Body of pancreas (tissue), 4 donors: ENCODE measurements at regions not wholly inside any gene's neighbourhood (a gene's known extent, or its start where the extent isn't known, plus 50 kb on each side); places are given as distances from the start of the nearest gene placed in this dataset.
"Not testable (repeated sequence)": the region's sequence is repeated elsewhere in the genome, so short reads cannot be mapped to it uniquely, and the experiment has no call there.

Source experiments
- ATAC-seq: fragments of 150-250 bp; one replicate; pipeline ENCODE4 v1.9.1; 2016
- DNase-seq, 4 donors: peaks; one replicate each; pipeline ENCODE4 v3.0.0-alpha.2; 2019
- H3K27ac ChIP-seq, 4 donors: fragments of 200-600 bp; sonication (generic); 1 replicate in 3 of 4; 2 replicates in 1 of 4; pipeline versions ENCODE4 v1.5.1 to v1.6.1; 2016 to 2019; ENCODE audit warnings: mild to moderate bottlenecking in 1 of 4, mixed read lengths in 1 of 4, moderate library complexity in 1 of 4
- H3K27me3 ChIP-seq, 2 donors: fragments of 200-600 bp; sonication (generic); one replicate each; pipeline ENCODE4 v1.6.0; 2016; ENCODE audit warnings: mild to moderate bottlenecking in 1 of 2
- H3K36me3 ChIP-seq, 2 donors: fragments of 200-600 bp; sonication (generic); replicated peaks in 1 of 2; 2 replicates each; pipeline ENCODE4 v1.5.1; 2016; ENCODE audit warnings: low read depth in 2 of 2; ENCODE audit not compliant: insufficient read depth in 1 of 2
- H3K4me1 ChIP-seq: fragments of 200-600 bp; sonication (generic); one replicate; pipeline ENCODE4 v1.6.0; 2016
- H3K4me3 ChIP-seq, 2 donors: fragments of 200-600 bp; sonication (generic); 1 replicate in 1 of 2; 2 replicates in 1 of 2; pipeline ENCODE4 v1.5.1; 2016 to 2019
- H3K9me3 ChIP-seq, 3 donors: fragments of 200-600 bp; sonication (generic); 1 replicate in 2 of 3; 2 replicates in 1 of 3; pipeline ENCODE4 v1.5.1; 2016
- POLR2A ChIP-seq, 3 donors: fragments of 450-650 bp; IDR thresholded peaks; one replicate each; pipeline ENCODE4 v1.6.1; 2016; ENCODE audit warnings: antibody characterized with exemption in 3 of 3, mild to moderate bottlenecking in 2 of 3
- WGBS, 2 donors: methylation state at CpG; one replicate each; pipeline ENCODE4 v1.1.5; 2017; 5-methylcytosine and 5-hydroxymethylcytosine counted together
- intact Hi-C: fragments of 100-400 bp; cut with DNase I; formaldehyde crosslinking; loops from one replicate; pipeline ENCODE4 v1.15.1; 2023
- TF ChIP-seq, protein P1 (sequence below), 7 experiments: fragments of 450-650 bp in 4 of 7; fragments of 200-600 bp in 3 of 7; sonication (generic) in 3 of 7; IDR thresholded peaks; one replicate each; pipeline ENCODE4 v1.5.1; 2016 to 2019; ENCODE audit warnings: antibody characterized with exemption in 7 of 7

GRCh38 chrX:41009850-41010846 is 75.1 kb upstream of the USP9X start:
- 6 to 12% methylated on average over 10 to 25 of the region's 28 CpGs for WGBS, 2 donors
- no peak overlapping the region for H3K4me3 ChIP-seq
- peak overlapping the region; percentile 75 to 91 (median 83) for H3K27ac ChIP-seq
- no peaks in the 10 kb centered on the region for H3K4me1 ChIP-seq
- ATAC-seq = peak; percentile 93
- TF ChIP-seq POLR2A (IDR thresholded peaks at IDR 0.05) = peak; percentile 54 to 85 (median 73)
- TF ChIP-seq, protein P1, sequence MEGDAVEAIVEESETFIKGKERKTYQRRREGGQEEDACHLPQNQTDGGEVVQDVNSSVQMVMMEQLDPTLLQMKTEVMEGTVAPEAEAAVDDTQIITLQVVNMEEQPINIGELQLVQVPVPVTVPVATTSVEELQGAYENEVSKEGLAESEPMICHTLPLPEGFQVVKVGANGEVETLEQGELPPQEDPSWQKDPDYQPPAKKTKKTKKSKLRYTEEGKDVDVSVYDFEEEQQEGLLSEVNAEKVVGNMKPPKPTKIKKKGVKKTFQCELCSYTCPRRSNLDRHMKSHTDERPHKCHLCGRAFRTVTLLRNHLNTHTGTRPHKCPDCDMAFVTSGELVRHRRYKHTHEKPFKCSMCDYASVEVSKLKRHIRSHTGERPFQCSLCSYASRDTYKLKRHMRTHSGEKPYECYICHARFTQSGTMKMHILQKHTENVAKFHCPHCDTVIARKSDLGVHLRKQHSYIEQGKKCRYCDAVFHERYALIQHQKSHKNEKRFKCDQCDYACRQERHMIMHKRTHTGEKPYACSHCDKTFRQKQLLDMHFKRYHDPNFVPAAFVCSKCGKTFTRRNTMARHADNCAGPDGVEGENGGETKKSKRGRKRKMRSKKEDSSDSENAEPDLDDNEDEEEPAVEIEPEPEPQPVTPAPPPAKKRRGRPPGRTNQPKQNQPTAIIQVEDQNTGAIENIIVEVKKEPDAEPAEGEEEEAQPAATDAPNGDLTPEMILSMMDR (IDR thresholded peaks at IDR 0.05) = peak in 4 of 7 experiments; percentile 28 to 41 (median 34)
- intact Hi-C loops = no loop called here
- H3K9me3 ChIP-seq = no peaks in the 10 kb centered on the region
- peak; percentile 84 to 93 (median 88) for DNase-seq
- no peaks in the 10 kb centered on the region for H3K27me3 ChIP-seq
- no peaks in the 10 kb centered on the region for H3K36me3 ChIP-seq

- DNase-seq (no peak), ATAC-seq (no peak)
- Histone ChIP-seq H3K4me3 (no peak overlapping the region), H3K36me3 (no peaks in the 10 kb centered on the region), H3K27ac (no peak overlapping the region), H3K9me3 (no peaks in the 10 kb centered on the region), H3K4me1 (no peaks in the 10 kb centered on the region), H3K27me3 (no peaks in the 10 kb centered on the region)
- WGBS, 2 donors = 85% methylated on average over 5 of the region's 5 CpGs
- no peak for TF ChIP-seq POLR2A (IDR thresholded peaks at IDR 0.05)
- TF ChIP-seq, protein P1 (IDR thresholded peaks at IDR 0.05) = no peak
- intact Hi-C loops = no loop called here
These were observed 70.4 kb upstream of the USP9X start for GRCh38 chrX:41014776-41015360.

GRCh38 chrX:41017785-41018184 is 67.5 kb upstream of the USP9X start:
- H3K4me1 ChIP-seq, DNase-seq, intact Hi-C loops, H3K4me3 ChIP-seq, H3K36me3 ChIP-seq, H3K9me3 ChIP-seq, ATAC-seq, H3K27ac ChIP-seq, H3K27me3 ChIP-seq: not testable (repeated sequence)
- 84 to 100% methylated on average over 1 to 3 of the region's 6 CpGs for WGBS, 2 donors

GRCh38 chrX:41018391-41019040 is 66.7 kb upstream of the USP9X start:
- intact Hi-C loops, H3K4me1 ChIP-seq, H3K4me3 ChIP-seq, DNase-seq, H3K27me3 ChIP-seq, H3K36me3 ChIP-seq, ATAC-seq, H3K27ac ChIP-seq, H3K9me3 ChIP-seq: not testable (repeated sequence)
- 76 to 82% methylated on average over 5 to 6 of the region's 9 CpGs for WGBS, 2 donors

DNA sequence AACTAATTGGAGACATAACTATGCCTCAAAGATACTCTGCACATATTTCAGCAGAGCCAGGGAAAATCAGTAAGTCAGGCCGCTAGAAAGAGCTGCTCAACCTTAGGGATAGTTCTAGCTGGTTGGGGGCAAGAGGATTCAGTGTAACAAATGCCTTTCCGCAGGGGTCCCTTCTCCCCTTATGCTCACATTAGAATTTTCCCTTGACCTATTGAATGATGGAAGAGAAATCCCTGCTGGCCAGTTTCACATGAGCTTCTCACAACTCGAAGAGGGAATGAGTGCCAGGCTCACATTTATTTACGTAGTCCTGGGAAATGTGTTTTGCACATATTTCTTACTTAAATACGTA is 66.2 kb upstream of the USP9X start:
- no peaks in the 10 kb centered on the region for H3K4me1 ChIP-seq
- DNase-seq = no peak
- ATAC-seq = no peak
- H3K36me3 ChIP-seq = no peaks in the 10 kb centered on the region
- intact Hi-C loops = no loop called here
- no peak overlapping the region for H3K27ac ChIP-seq
- no peak for TF ChIP-seq POLR2A (IDR thresholded peaks at IDR 0.05)
- TF ChIP-seq, protein P1 (IDR thresholded peaks at IDR 0.05) = no peak
- H3K27me3 ChIP-seq = no peaks in the 10 kb centered on the region
- no peak overlapping the region for H3K4me3 ChIP-seq
- no peaks in the 10 kb centered on the region for H3K9me3 ChIP-seq
- WGBS, 2 donors = 80 to 91% methylated on average over 4 to 5 of the region's 5 CpGs
